Small intestine (tissue), 7 donors: ENCODE measurements at regions not wholly inside any gene's neighbourhood (a gene's known extent, or its start where the extent isn't known, plus 50 kb on each side); places are given as distances from the start of the nearest gene placed in this dataset.

Experiments
- DNase-seq, 2 donors: peaks; one replicate each; pipeline versions ENCODE4 v3.0.0 to v3.0.0-alpha.2; 2013
- FAIRE-seq: peaks from 2 replicates; lab custom pipeline; 2012; peaks lifted over from hg19 to GRCh38; lab: Jason Lieb, UNC
- H3K27ac ChIP-seq, 3 donors: one replicate each; pipeline ENCODE4 v1.5.1; 2013; ENCODE audit warnings: low read length in 2 of 3, mild to moderate bottlenecking in 2 of 3, control low read depth in 1 of 3, inconsistent platforms in 1 of 3, low read depth in 1 of 3, moderate library complexity in 1 of 3
- H3K27me3 ChIP-seq, 3 donors: one replicate each; pipeline ENCODE4 v1.6.1; 2013; ENCODE audit warnings: low read length in 3 of 3, inconsistent platforms in 1 of 3; ENCODE audit not compliant: control insufficient read depth in 3 of 3, insufficient read depth in 3 of 3
- H3K36me3 ChIP-seq, 3 donors: one replicate each; pipeline ENCODE4 v1.6.1; 2013; ENCODE audit warnings: low read length in 3 of 3, inconsistent platforms in 1 of 3, low read depth in 1 of 3, mild to moderate bottlenecking in 1 of 3, moderate library complexity in 1 of 3; ENCODE audit not compliant: control insufficient read depth in 3 of 3, insufficient read depth in 2 of 3
- H3K4me1 ChIP-seq, 3 donors: one replicate each; pipeline ENCODE4 v1.6.1; 2013; ENCODE audit warnings: low read length in 2 of 3, inconsistent platforms in 1 of 3, low read depth in 1 of 3, mild to moderate bottlenecking in 1 of 3, moderate library complexity in 1 of 3; ENCODE audit not compliant: control insufficient read depth in 3 of 3, insufficient read depth in 2 of 3
- H3K4me3 ChIP-seq, 3 donors: one replicate each; pipeline ENCODE4 v1.5.1; 2013; ENCODE audit warnings: low read length in 3 of 3, control low read depth in 1 of 3, inconsistent platforms in 1 of 3, low read depth in 1 of 3, mild to moderate bottlenecking in 1 of 3, moderate library complexity in 1 of 3
- H3K9me3 ChIP-seq, 2 donors: one replicate each; pipeline ENCODE4 v1.6.1; 2013; ENCODE audit warnings: low read depth in 1 of 2, low read length in 1 of 2; ENCODE audit not compliant: control insufficient read depth in 2 of 2, insufficient read depth in 1 of 2
- WGBS, 3 donors: extraction: QIAGEN DNeasy Blood & Tissue Kit; methylation state at CpG; one replicate each; pipeline ENCODE4 v1.1.7; 2013; 5-methylcytosine and 5-hydroxymethylcytosine counted together
- donor health status: healthy with polysubstance abuse.
- donor health status: control.
- donor health status: control.
- donor health status: Bipolar disorder and iron deficiency.
- donor health status: healthy.

DNA sequence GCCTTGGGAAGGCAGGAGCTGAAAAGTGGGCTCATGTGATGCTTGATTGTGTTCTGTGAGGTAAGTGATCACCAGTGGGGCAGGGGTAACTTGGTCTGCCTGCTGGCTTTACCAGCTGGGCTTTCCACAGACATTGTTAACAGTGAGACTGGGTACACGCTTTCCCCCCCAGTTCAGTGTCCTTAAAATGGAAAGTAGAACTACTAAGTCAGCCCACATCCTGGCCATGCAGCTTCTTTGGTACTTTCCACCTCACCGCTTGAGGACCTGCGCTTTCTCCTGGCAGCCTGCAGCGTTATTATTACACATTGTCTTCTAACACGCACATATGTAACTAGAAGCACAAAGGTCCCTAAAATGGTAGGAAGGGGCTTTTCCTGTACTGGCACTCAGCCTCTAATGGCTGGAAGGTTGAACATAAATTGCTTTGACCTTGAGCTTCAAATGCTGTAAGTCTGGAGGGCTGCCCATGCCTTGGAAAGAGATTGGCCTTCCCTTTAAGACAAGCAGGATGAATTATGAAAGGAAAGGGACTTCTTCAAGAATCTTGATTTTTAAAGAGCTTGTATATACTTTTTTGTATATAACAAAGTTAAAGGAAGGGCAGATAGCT, 216.1 kb upstream of the ROPN1 start:
- Histone ChIP-seq H3K4me3 (no peak overlapping the region), H3K9me3 (no peaks in the 10 kb centered on the region), H3K27ac (no peak overlapping the region), H3K4me1 (peaks cover 0 to 4% (median 0%) of the 10 kb centered on the region in 3 donors), H3K27me3 (no peaks in the 10 kb centered on the region), H3K36me3 (no peaks in the 10 kb centered on the region)
- DNase-seq (no peak), FAIRE-seq (no peak)
- WGBS, 3 donors, result 61 to 75% (median 75%) methylated on average over 5 of the region's 5 CpGs

GRCh38 chr3:124209426-124209825, 217.5 kb upstream of the ROPN1 start:
- Histone ChIP-seq H3K27me3 (no peaks in the 10 kb centered on the region), H3K36me3 (no peaks in the 10 kb centered on the region), H3K4me3 (no peak overlapping the region), H3K27ac (no peak overlapping the region), H3K4me1 (peaks cover 0 to 4% (median 0%) of the 10 kb centered on the region in 3 donors), H3K9me3 (no peaks in the 10 kb centered on the region)
- FAIRE-seq, result no peak
- no peak for DNase-seq
- 93 to 96% (median 95%) methylated on average over 2 of the region's 2 CpGs for WGBS, 3 donors

DNA sequence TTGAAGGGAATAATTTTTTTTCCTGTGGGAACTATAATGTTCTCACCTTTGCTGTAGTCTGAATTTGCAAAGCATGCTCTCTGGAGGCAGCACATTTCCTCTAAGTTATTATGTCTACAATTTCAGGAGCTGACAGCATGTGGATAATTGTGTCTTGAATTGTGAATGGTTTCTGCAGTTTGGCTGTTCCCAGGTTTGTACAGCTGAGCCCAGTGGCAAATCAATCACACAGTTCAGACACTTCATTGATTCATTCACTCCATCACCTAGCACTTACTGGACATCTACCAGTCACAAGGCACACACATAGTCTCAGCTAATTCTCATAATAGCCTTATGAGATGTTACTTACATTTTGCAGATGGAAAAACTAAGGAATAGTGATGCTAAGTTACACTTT, 219.0 kb upstream of the ROPN1 start:
- FAIRE-seq (no peak), DNase-seq (no peak)
- no peak overlapping the region for H3K27ac ChIP-seq
- no peaks in the 10 kb centered on the region for H3K27me3 ChIP-seq
- peaks cover 0 to 4% (median 0%) of the 10 kb centered on the region in 3 donors for H3K4me1 ChIP-seq
- H3K9me3 ChIP-seq, result no peaks in the 10 kb centered on the region
- H3K4me3 ChIP-seq, result no peak overlapping the region
- H3K36me3 ChIP-seq, result no peaks in the 10 kb centered on the region

GRCh38 chr3:124213641-124214040, 221.7 kb upstream of the ROPN1 start:
- FAIRE-seq (no peak), DNase-seq (no peak)
- H3K4me1 ChIP-seq, result no peaks in the 10 kb centered on the region
- H3K9me3 ChIP-seq, result no peaks in the 10 kb centered on the region
- H3K36me3 ChIP-seq, result no peaks in the 10 kb centered on the region
- H3K27ac ChIP-seq, result no peak overlapping the region
- no peak overlapping the region for H3K4me3 ChIP-seq
- no peaks in the 10 kb centered on the region for H3K27me3 ChIP-seq

DNA sequence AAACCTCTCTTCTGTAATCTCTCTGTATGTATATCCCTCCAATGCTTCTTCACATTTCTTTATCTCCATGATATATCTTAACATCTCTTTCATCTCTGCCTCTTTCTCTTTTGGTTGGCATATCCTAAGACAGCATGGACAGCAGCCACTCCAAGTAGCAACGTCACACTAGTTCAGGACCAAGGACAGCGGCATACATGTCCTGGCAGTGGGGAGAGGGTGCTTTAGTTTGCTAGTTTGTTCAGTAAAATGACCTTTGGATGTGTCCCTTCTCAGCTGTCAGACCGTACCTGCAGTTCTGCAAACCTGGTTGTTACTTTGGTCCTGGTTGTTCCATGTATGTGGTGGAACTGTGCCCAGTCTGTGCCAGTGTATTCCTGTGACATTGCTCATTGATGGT, 225.6 kb upstream of the ROPN1 start:
- no peaks in the 10 kb centered on the region for H3K27me3 ChIP-seq
- no peak overlapping the region for H3K4me3 ChIP-seq
- FAIRE-seq, result no peak
- H3K9me3 ChIP-seq, result no peaks in the 10 kb centered on the region
- no peak overlapping the region for H3K27ac ChIP-seq
- peak; percentile 45 to 88 for DNase-seq
- no peaks in the 10 kb centered on the region for H3K4me1 ChIP-seq
- WGBS, 3 donors, result 1 to 14% (median 12%) methylated on average over 3 of the region's 3 CpGs
- no peaks in the 10 kb centered on the region for H3K36me3 ChIP-seq

GRCh38 chr3:124221422-124221821, 229.5 kb upstream of the ROPN1 start:
- H3K27me3 ChIP-seq, result no peaks in the 10 kb centered on the region
- no peak overlapping the region for H3K4me3 ChIP-seq
- FAIRE-seq, result no peak
- H3K36me3 ChIP-seq, result no peaks in the 10 kb centered on the region
- DNase-seq, result no peak
- no peaks in the 10 kb centered on the region for H3K4me1 ChIP-seq
- no peaks in the 10 kb centered on the region for H3K9me3 ChIP-seq
- 45 to 52% (median 46%) methylated on average over 2 of the region's 2 CpGs for WGBS, 3 donors
- no peak overlapping the region for H3K27ac ChIP-seq

DNA sequence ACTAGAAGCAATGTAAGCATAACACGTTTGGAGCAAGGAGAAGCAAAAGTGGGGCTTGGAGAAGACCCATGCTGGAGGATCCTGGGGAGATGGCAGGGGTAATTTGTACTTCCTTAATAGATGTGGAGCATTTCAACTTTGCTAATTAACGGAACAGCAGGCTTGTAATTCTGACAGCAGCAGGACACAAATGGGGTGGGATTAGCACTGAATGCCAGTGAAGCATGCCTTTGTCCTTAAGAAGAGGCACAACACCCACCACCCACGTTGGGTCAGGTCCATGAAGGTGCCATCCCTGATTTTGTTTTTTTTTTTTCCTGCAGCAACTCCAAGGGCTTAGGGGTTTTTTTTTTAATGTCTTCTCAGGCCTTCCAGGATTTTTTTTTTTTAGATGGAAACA, 231.9 kb upstream of the ROPN1 start:
- DNase-seq (no peak), FAIRE-seq (no peak)
- H3K9me3 ChIP-seq, result peaks cover 0 to 5% of the 10 kb centered on the region in 2 donors
- H3K4me3 ChIP-seq, result no peak overlapping the region
- no peaks in the 10 kb centered on the region for H3K4me1 ChIP-seq
- 53 to 62% (median 55%) methylated on average over 3 of the region's 3 CpGs for WGBS, 3 donors
- no peaks in the 10 kb centered on the region for H3K36me3 ChIP-seq
- no peak overlapping the region for H3K27ac ChIP-seq
- no peaks in the 10 kb centered on the region for H3K27me3 ChIP-seq

DNA sequence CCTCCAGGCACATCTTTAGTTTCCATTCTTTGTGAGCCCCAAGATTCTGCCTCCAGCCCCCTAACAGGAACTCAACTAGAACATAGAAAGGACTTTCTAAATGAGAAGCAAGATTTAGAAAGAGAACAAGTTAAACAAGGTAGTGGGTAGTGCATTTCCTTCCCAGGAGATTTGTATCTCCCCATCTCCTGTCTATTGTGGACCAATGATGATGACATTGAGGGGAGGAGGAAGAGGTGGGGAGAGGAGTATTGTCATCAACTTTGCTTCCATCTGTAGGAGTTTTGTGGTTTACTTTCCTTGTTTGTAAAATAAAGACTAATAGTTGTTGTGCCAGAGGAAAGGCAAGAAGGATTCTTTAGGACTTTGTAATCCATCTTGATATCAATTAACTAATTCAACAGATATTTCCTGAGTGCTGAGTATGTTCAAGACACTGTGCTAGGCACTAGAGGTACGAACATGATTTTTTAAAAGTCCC, 235.3 kb upstream of the ROPN1 start:
- 76 to 89% (median 85%) methylated on average over 1 of the region's 1 CpG for WGBS, 3 donors
- Histone ChIP-seq H3K4me1 (no peaks in the 10 kb centered on the region), H3K4me3 (no peak overlapping the region), H3K27me3 (no peaks in the 10 kb centered on the region), H3K36me3 (no peaks in the 10 kb centered on the region), H3K9me3 (peaks cover 0 to 8% of the 10 kb centered on the region in 2 donors), H3K27ac (no peak overlapping the region)
- no peak for FAIRE-seq
- DNase-seq, result no peak

GRCh38 chr3:124229420-124229819, 237.5 kb upstream of the ROPN1 start:
- Histone ChIP-seq H3K36me3 (no peaks in the 10 kb centered on the region), H3K27me3 (no peaks in the 10 kb centered on the region), H3K4me3 (no peak overlapping the region), H3K27ac (no peak overlapping the region), H3K9me3 (peaks cover 0 to 8% of the 10 kb centered on the region in 2 donors), H3K4me1 (no peaks in the 10 kb centered on the region)
- FAIRE-seq (no peak), DNase-seq (no peak)
- WGBS, 3 donors, result 79 to 88% (median 80%) methylated on average over 5 of the region's 5 CpGs
